RPMI8226 (cell line): ENCODE measurements at regions not wholly inside any gene's neighbourhood (a gene's known extent, or its start where the extent isn't known, plus 50 kb on each side); places are given as distances from the start of the nearest gene placed in this dataset.
A peak's percentile ranks its signal among the peaks of the same experiment; 100 is the strongest.

Experiments
- DNase-seq: peaks from one replicate; pipeline ENCODE4 v3.0.0-alpha.2; 2015

- DNase-seq, result no peak
Measured at GRCh38 chr3:72213296-72214065, 428.5 kb upstream of the PROK2 start.

- no peak for DNase-seq
Measured at GRCh38 chr3:72212396-72212795, 427.4 kb upstream of the PROK2 start.

- peak; percentile 75 for DNase-seq
Measured at GRCh38 chr3:72210261-72210660, 425.3 kb upstream of the PROK2 start.

- DNase-seq, result no peak
Measured at GRCh38 chr3:72205297-72205826, 420.4 kb upstream of the PROK2 start.

GRCh38 chr3:72204452-72204851, 419.5 kb upstream of the PROK2 start:
- DNase-seq, result no peak

GRCh38 chr3:72203613-72204349, 418.8 kb upstream of the PROK2 start:
- no peak for DNase-seq

- DNase-seq, result no peak
Measured at GRCh38 chr3:72203105-72203504, 418.2 kb upstream of the PROK2 start.

GRCh38 chr3:72200332-72200731, 415.4 kb upstream of the PROK2 start:
- no peak for DNase-seq

- DNase-seq, result no peak
Measured at GRCh38 chr3:72199530-72199929, 414.6 kb upstream of the PROK2 start.

GRCh38 chr3:72196377-72196929, 411.5 kb upstream of the PROK2 start:
- no peak for DNase-seq

GRCh38 chr3:72195895-72196294, 410.9 kb upstream of the PROK2 start:
- no peak for DNase-seq

- no peak for DNase-seq
Measured at GRCh38 chr3:72194458-72194857, 409.5 kb upstream of the PROK2 start.

GRCh38 chr3:72193771-72194430, 409.0 kb upstream of the PROK2 start:
- DNase-seq, result no peak

- DNase-seq, result no peak
Measured at GRCh38 chr3:72192572-72192971, 407.6 kb upstream of the PROK2 start.

- no peak for DNase-seq
Measured at GRCh38 chr3:72191209-72191960, 406.4 kb upstream of the PROK2 start.

- no peak for DNase-seq
Measured at GRCh38 chr3:72190050-72190449, 405.1 kb upstream of the PROK2 start.

- no peak for DNase-seq
Measured at GRCh38 chr3:72189339-72189738, 404.4 kb upstream of the PROK2 start.

- DNase-seq, result no peak
Measured at GRCh38 chr3:72188536-72188935, 403.6 kb upstream of the PROK2 start.

- DNase-seq, result peak; percentile 23
Measured at GRCh38 chr3:72187131-72187530, 402.2 kb upstream of the PROK2 start.

GRCh38 chr3:72186400-72186855, 401.5 kb upstream of the PROK2 start:
- DNase-seq, result no peak

- no peak for DNase-seq
Measured at GRCh38 chr3:72185549-72186399, 400.8 kb upstream of the PROK2 start.
